Neural progenitor cell (in vitro differentiated cells): ENCODE measurements at regions not wholly inside any gene's neighbourhood (a gene's known extent, or its start where the extent isn't known, plus 50 kb on each side); places are given as distances from the start of the nearest gene placed in this dataset.

Experiments used
- DNase-seq: peaks from one replicate; pipeline ENCODE4 v3.0.0-alpha.2; 2016; ENCODE audit warnings: low spot score
- H2AFZ ChIP-seq: fragments of 200-600 bp; sonication (generic); replicated peaks from 2 replicates; pipeline ENCODE4 v1.6.1; 2016; ENCODE audit warnings: antibody characterized with exemption
- H3F3A ChIP-seq: fragments of 200-600 bp; sonication (generic); 2 replicates; pipeline ENCODE4 v1.6.1; 2016; ENCODE audit warnings: antibody characterized with exemption, low read depth
- H3K27ac ChIP-seq: fragments of 200-600 bp; sonication (generic); 2 replicates; pipeline ENCODE4 v1.5.1; 2016; ENCODE audit warnings: mild to moderate bottlenecking
- H3K27me3 ChIP-seq: fragments of 200-600 bp; sonication (generic); 2 replicates; pipeline ENCODE4 v1.6.1; 2016; ENCODE audit warnings: mild to moderate bottlenecking, moderate library complexity
- H3K36me3 ChIP-seq: fragments of 200-600 bp; sonication (generic); 2 replicates; pipeline ENCODE4 v1.5.1; 2016
- H3K4me1 ChIP-seq: fragments of 200-600 bp; sonication (generic); 2 replicates; pipeline ENCODE4 v1.6.1; 2016; ENCODE audit warnings: mixed run types
- H3K4me2 ChIP-seq: fragments of 200-600 bp; sonication (generic); 2 replicates; pipeline ENCODE4 v1.6.1; 2016
- H3K4me3 ChIP-seq: fragments of 200-600 bp; sonication (generic); 2 replicates; pipeline ENCODE4 v1.5.1; 2016
- H3K79me2 ChIP-seq: fragments of 200-600 bp; sonication (generic); 2 replicates; pipeline ENCODE4 v1.6.1; 2016; ENCODE audit warnings: low read depth
- H3K9ac ChIP-seq: fragments of 200-600 bp; sonication (generic); 2 replicates; pipeline ENCODE4 v1.6.1; 2016
- H3K9me3 ChIP-seq: fragments of 200-600 bp; sonication (generic); 2 replicates; pipeline ENCODE4 v1.5.1; 2016; ENCODE audit warnings: low read depth
- H4K20me1 ChIP-seq: fragments of 200-600 bp; sonication (generic); 2 replicates; pipeline ENCODE4 v1.6.1; 2016; ENCODE audit warnings: low read depth
- H3K27ac Mint-ChIP-seq: 3 replicates; pipeline ENCODE4 v1.8.0; 2021; ENCODE audit warnings: mixed read lengths
- H3K27me3 Mint-ChIP-seq: 2 replicates; pipeline ENCODE4 v1.8.0; 2022; ENCODE audit warnings: low read depth, mild to moderate bottlenecking, inconsistent platforms, moderate library complexity, mixed read lengths; ENCODE audit not compliant: insufficient read depth
- H3K36me3 Mint-ChIP-seq: 3 replicates; pipeline ENCODE4 v1.8.0; 2021; ENCODE audit warnings: mixed read lengths
- H3K4me1 Mint-ChIP-seq: 3 replicates; pipeline ENCODE4 v1.8.0; 2021; ENCODE audit warnings: mixed read lengths
- H3K4me3 Mint-ChIP-seq: 3 replicates; pipeline ENCODE4 v1.8.0; 2021; ENCODE audit warnings: mild to moderate bottlenecking, moderate library complexity, mixed read lengths
- H3K9me3 Mint-ChIP-seq: 3 replicates; pipeline ENCODE4 v1.8.0; 2020; ENCODE audit warnings: mixed read lengths
- EZH2 ChIP-seq: fragments of 200-600 bp; sonication (generic); IDR thresholded peaks from 2 replicates; pipeline ENCODE4 v1.6.1; 2017; ENCODE audit warnings: antibody characterized with exemption, mild to moderate bottlenecking, moderate library complexity
- EZH2phosphoT487 ChIP-seq: fragments of 200-600 bp; sonication (generic); IDR thresholded peaks from 2 replicates; pipeline ENCODE4 v1.6.1; 2017; ENCODE audit warnings: antibody characterized with exemption
- TF ChIP-seq, protein P1 (sequence below): fragments of 200-600 bp; sonication (generic); IDR thresholded peaks from 2 replicates; pipeline ENCODE4 v1.5.1; 2017; ENCODE audit warnings: antibody characterized with exemption, mild to moderate bottlenecking

DNA sequence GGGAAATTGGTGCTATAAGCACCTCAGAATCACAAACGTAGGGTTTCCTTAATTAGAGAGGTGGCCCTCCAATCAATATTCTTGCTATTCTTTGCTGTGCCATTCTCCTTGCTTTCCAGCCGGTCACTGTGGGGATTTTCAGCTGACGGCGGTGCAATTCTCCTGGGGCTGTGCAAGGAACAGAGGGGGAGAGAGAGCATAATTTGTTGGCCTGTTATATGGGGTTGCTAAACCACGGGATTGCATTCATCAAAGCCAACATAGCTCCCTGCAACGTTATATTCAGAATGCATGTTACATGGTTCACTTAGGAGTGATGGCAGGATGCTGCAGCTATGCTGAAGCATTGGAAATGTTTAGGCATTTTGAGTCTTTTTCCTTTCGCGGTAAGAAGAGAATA lies 441.3 kb upstream of the CLINT1 start:
- H3K27me3 Mint-ChIP-seq = peaks cover 2% of the 10 kb centered on the region
- no peak overlapping the region for H3K27ac ChIP-seq
- H4K20me1 ChIP-seq = no peaks in the 10 kb centered on the region
- H3K36me3 ChIP-seq = no peaks in the 10 kb centered on the region
- H3K27ac Mint-ChIP-seq = no peak overlapping the region
- H3K9me3 ChIP-seq = no peaks in the 10 kb centered on the region
- peak overlapping the region; percentile 44 for H2AFZ ChIP-seq
- H3K9ac ChIP-seq = no peak overlapping the region
- H3K36me3 Mint-ChIP-seq = no peaks in the 10 kb centered on the region
- H3K4me1 ChIP-seq = peaks cover under 1% of the 10 kb centered on the region
- H3K27me3 ChIP-seq = no peaks in the 10 kb centered on the region
- peaks cover 4% of the 10 kb centered on the region for H3K4me1 Mint-ChIP-seq
- peaks cover 18% of the 10 kb centered on the region for H3K9me3 Mint-ChIP-seq
- TF ChIP-seq, protein P1, sequence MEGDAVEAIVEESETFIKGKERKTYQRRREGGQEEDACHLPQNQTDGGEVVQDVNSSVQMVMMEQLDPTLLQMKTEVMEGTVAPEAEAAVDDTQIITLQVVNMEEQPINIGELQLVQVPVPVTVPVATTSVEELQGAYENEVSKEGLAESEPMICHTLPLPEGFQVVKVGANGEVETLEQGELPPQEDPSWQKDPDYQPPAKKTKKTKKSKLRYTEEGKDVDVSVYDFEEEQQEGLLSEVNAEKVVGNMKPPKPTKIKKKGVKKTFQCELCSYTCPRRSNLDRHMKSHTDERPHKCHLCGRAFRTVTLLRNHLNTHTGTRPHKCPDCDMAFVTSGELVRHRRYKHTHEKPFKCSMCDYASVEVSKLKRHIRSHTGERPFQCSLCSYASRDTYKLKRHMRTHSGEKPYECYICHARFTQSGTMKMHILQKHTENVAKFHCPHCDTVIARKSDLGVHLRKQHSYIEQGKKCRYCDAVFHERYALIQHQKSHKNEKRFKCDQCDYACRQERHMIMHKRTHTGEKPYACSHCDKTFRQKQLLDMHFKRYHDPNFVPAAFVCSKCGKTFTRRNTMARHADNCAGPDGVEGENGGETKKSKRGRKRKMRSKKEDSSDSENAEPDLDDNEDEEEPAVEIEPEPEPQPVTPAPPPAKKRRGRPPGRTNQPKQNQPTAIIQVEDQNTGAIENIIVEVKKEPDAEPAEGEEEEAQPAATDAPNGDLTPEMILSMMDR = no peak
- TF ChIP-seq EZH2 = no peak
- TF ChIP-seq EZH2phosphoT487 = no peak
- no peaks in the 10 kb centered on the region for H3K79me2 ChIP-seq
- DNase-seq = no peak
- H3K4me3 ChIP-seq = no peak overlapping the region
- no peak overlapping the region for H3K4me3 Mint-ChIP-seq
- no peak overlapping the region for H3K4me2 ChIP-seq
- no peaks in the 10 kb centered on the region for H3F3A ChIP-seq

DNA sequence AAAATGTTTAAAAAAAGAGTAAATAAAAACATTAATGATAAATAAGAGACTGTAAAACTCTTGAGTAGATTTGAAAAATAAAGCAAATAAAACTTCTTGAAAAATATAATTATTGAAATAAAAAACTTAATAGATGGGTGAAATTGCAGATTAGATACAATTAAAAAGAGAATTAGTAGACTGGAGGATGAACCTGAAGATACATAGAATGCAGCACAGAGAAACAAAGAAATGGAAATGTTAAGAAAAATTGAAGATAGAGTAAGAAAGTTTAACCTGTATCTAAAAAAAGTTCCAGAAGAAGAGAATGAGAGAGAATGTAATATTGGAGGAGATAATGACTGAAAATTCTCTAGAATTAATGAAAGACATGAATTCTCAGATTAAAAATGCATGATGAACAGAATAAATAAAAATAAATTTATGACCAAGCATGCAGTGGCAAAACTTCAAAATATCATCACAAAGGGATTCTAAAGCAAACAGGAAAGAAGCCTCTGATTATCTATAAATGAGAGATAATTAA lies 438.1 kb upstream of the CLINT1 start:
- Mint-ChIP-seq H3K4me3 (no peak overlapping the region), H3K9me3 (peaks cover 23% of the 10 kb centered on the region), H3K36me3 (no peaks in the 10 kb centered on the region), H3K4me1 (peaks cover under 1% of the 10 kb centered on the region), H3K27me3 (peaks cover 3% of the 10 kb centered on the region), H3K27ac (no peak overlapping the region)
- no peak overlapping the region for H2AFZ ChIP-seq
- TF ChIP-seq EZH2phosphoT487 = no peak
- no peak for TF ChIP-seq EZH2
- TF ChIP-seq, protein P1 = no peak
- H3K4me3 ChIP-seq = no peak overlapping the region
- no peak overlapping the region for H3K4me2 ChIP-seq
- no peak overlapping the region for H3K9ac ChIP-seq
- no peaks in the 10 kb centered on the region for H3K79me2 ChIP-seq
- H3K4me1 ChIP-seq = peaks cover under 1% of the 10 kb centered on the region
- H4K20me1 ChIP-seq = no peaks in the 10 kb centered on the region
- H3K27ac ChIP-seq = no peak overlapping the region
- H3K36me3 ChIP-seq = no peaks in the 10 kb centered on the region
- H3K9me3 ChIP-seq = no peaks in the 10 kb centered on the region
- no peaks in the 10 kb centered on the region for H3F3A ChIP-seq
- no peak for DNase-seq
- no peaks in the 10 kb centered on the region for H3K27me3 ChIP-seq

- Mint-ChIP-seq H3K4me3 (no peak overlapping the region), H3K4me1 (peaks cover 17% of the 10 kb centered on the region), H3K27ac (no peak overlapping the region), H3K27me3 (peaks cover 3% of the 10 kb centered on the region), H3K9me3 (peaks cover 23% of the 10 kb centered on the region), H3K36me3 (no peaks in the 10 kb centered on the region)
- Histone ChIP-seq H3F3A (no peaks in the 10 kb centered on the region), H3K36me3 (no peaks in the 10 kb centered on the region), H2AFZ (peak overlapping the region; percentile 18), H3K9ac (no peak overlapping the region), H4K20me1 (no peaks in the 10 kb centered on the region), H3K4me3 (no peak overlapping the region), H3K79me2 (no peaks in the 10 kb centered on the region), H3K4me2 (no peak overlapping the region), H3K4me1 (peaks cover 11% of the 10 kb centered on the region), H3K27me3 (no peaks in the 10 kb centered on the region), H3K27ac (no peak overlapping the region), H3K9me3 (no peaks in the 10 kb centered on the region)
- TF ChIP-seq, protein P1 = no peak
- TF ChIP-seq EZH2 = no peak
- no peak for TF ChIP-seq EZH2phosphoT487
- no peak for DNase-seq
Measured at GRCh38 chr5:158294701-158295100, 435.8 kb upstream of the CLINT1 start.
